Endothelial cell of umbilical vein (primary cell): ENCODE measurements at regions not wholly inside any gene's neighbourhood (a gene's known extent, or its start where the extent isn't known, plus 50 kb on each side); places are given as distances from the start of the nearest gene placed in this dataset.

Source experiments
- BruUV-seq: library from RNA; stranded (reverse); fragments of 400-500 nt; replicated peaks from 2 replicates; lab custom pipeline; 2021; lab: Mats Ljungman, UMichigan
- CTCF ChIA-PET: fragments of 300-600, 350-600 bp; sonication (Branson Sonifier 250); formaldehyde crosslinking; loops from one replicate; lab custom pipeline; 2021; ENCODE audit warnings: antibody characterized with exemption, inconsistent platforms; lab: Charles Lee
- POLR2A ChIA-PET: fragments of 300-600, 350-600 bp; sonication (Branson Sonifier 250); formaldehyde crosslinking; loops from one replicate; lab custom pipeline; 2021; ENCODE audit warnings: antibody characterized with exemption, inconsistent platforms; lab: Charles Lee
- DNase-seq: peaks from one replicate; pipeline ENCODE4 v3.0.0-alpha.2; 2011; ENCODE audit warnings: low read depth, low spot score
- FAIRE-seq: peaks from 2 replicates; lab custom pipeline; 2011; peaks lifted over from hg19 to GRCh38; lab: Jason Lieb, UNC
- H2AFZ ChIP-seq: 2 replicates; pipeline ENCODE4 v1.6.0; 2012; ENCODE audit warnings: low read depth, low read length, control low read depth, inconsistent platforms
- H3K27ac ChIP-seq: 2 replicates; pipeline ENCODE4 v1.5.1; 2011; ENCODE audit warnings: low read depth, mild to moderate bottlenecking, control low read depth, low read length, moderate library complexity; ENCODE audit not compliant: insufficient read depth
- H3K27me3 ChIP-seq, 2 experiments: 2 replicates each; pipeline versions ENCODE4 v1.6.0 to v1.6.1; 2011; ENCODE audit warnings: low read length in 2 of 2, mixed read lengths in 1 of 2; ENCODE audit not compliant: control insufficient read depth in 2 of 2, insufficient read depth in 2 of 2
- H3K36me3 ChIP-seq, 2 experiments: 2 replicates in 1 of 2; 3 replicates in 1 of 2; pipeline ENCODE4 v1.5.1; 2011; ENCODE audit warnings: low read length in 2 of 2, mild to moderate bottlenecking in 1 of 2, moderate library complexity in 1 of 2; ENCODE audit not compliant: control insufficient read depth in 2 of 2, insufficient read depth in 2 of 2; ENCODE audit errors: extremely low read depth in 1 of 2
- H3K4me1 ChIP-seq: 3 replicates; pipeline ENCODE4 v1.5.1; 2011; ENCODE audit warnings: mild to moderate bottlenecking, low read length; ENCODE audit not compliant: control insufficient read depth, insufficient read depth; ENCODE audit errors: extremely low read depth
- H3K4me2 ChIP-seq: 2 replicates; pipeline ENCODE4 v1.6.1; 2011; ENCODE audit warnings: low read length, control low read depth, mixed read lengths; ENCODE audit not compliant: insufficient read depth
- H3K4me3 ChIP-seq, 3 experiments: fragments of 200-600 bp in 1 of 3; sonication (generic), shearing (Covaris generic) in 1 of 3; replicated peaks in 1 of 3; 2 replicates each; pipeline ENCODE4 v1.5.1; 2011 to 2016; ENCODE audit warnings: control low read depth in 3 of 3, low read length in 3 of 3, mild to moderate bottlenecking in 2 of 3, inconsistent platforms in 1 of 3, low read depth in 1 of 3, moderate library complexity in 1 of 3; ENCODE audit not compliant: insufficient read depth in 1 of 3
- H3K79me2 ChIP-seq: 2 replicates; pipeline ENCODE4 v1.6.0; 2012; ENCODE audit warnings: low read length, inconsistent platforms; ENCODE audit not compliant: control insufficient read depth, insufficient read depth
- H3K9ac ChIP-seq: replicated peaks from 2 replicates; pipeline ENCODE3; 2011; ENCODE audit warnings: low read length, control low read depth; ENCODE audit not compliant: insufficient read depth; ENCODE audit errors: extremely low read depth
- H3K9me1 ChIP-seq: replicated peaks from 3 replicates; pipeline ENCODE4 v1.6.0; 2011; ENCODE audit warnings: mild to moderate bottlenecking, low read length; ENCODE audit not compliant: control insufficient read depth, insufficient read depth; ENCODE audit errors: extremely low read depth
- H3K9me3 ChIP-seq: replicated peaks from 2 replicates; pipeline ENCODE4 v1.5.1; 2012; ENCODE audit warnings: low read length, inconsistent platforms; ENCODE audit not compliant: control insufficient read depth, insufficient read depth
- H4K20me1 ChIP-seq: replicated peaks from 2 replicates; pipeline ENCODE3; 2011; ENCODE audit warnings: mild to moderate bottlenecking, low read length; ENCODE audit not compliant: control insufficient read depth, insufficient read depth; ENCODE audit errors: extremely low read depth
- CTCF ChIP-seq, 2 donors: IDR thresholded peaks; 1 replicate in 1 of 2; 2 replicates in 1 of 2; pipeline ENCODE4 v1.5.1; 2011; ENCODE audit warnings: low read length in 2 of 2, mild to moderate bottlenecking in 2 of 2, moderate library complexity in 2 of 2, control low read depth in 1 of 2, inconsistent platforms in 1 of 2, low read depth in 1 of 2; ENCODE audit not compliant: insufficient read depth in 1 of 2; ENCODE audit errors: extremely low read depth in 1 of 2
- EZH2 ChIP-seq: IDR thresholded peaks from 2 replicates; pipeline ENCODE4 v1.6.1; 2012; ENCODE audit warnings: borderline replicate concordance, low read depth, mild to moderate bottlenecking, moderate library complexity, low read length, inconsistent platforms; ENCODE audit not compliant: severe bottlenecking
- FOS ChIP-seq: IDR thresholded peaks from 2 replicates; pipeline ENCODE4 v1.6.1; 2011; ENCODE audit warnings: mild to moderate bottlenecking, low read length, moderate library complexity, borderline replicate concordance; ENCODE audit not compliant: insufficient read depth
- GATA2 ChIP-seq: IDR thresholded peaks from 2 replicates; pipeline ENCODE4 v1.7.0; 2011; ENCODE audit warnings: low read depth, mild to moderate bottlenecking, moderate library complexity, mixed read lengths, low read length; ENCODE audit not compliant: insufficient read length, insufficient read depth
- JUN ChIP-seq: IDR thresholded peaks from 2 replicates; pipeline ENCODE4 v1.6.1; 2011; ENCODE audit warnings: borderline replicate concordance, low read depth; ENCODE audit not compliant: insufficient read length, insufficient read depth
- MAX ChIP-seq: IDR thresholded peaks from 2 replicates; pipeline ENCODE4 v1.6.1; 2011; ENCODE audit not compliant: insufficient read depth, insufficient read length
- MYC ChIP-seq: IDR thresholded peaks from one replicate; pipeline ENCODE4 v1.6.1; 2011; ENCODE audit warnings: mild to moderate bottlenecking, low read depth, low read length
- POLR2A ChIP-seq: IDR thresholded peaks from 2 replicates; pipeline ENCODE4 v1.6.1; 2012; ENCODE audit warnings: low read depth, mild to moderate bottlenecking, control low read depth, low read length
- POLR2AphosphoS5 ChIP-seq: IDR thresholded peaks from 2 replicates; pipeline ENCODE4 v1.6.1; 2012; ENCODE audit warnings: low read depth, mild to moderate bottlenecking, control low read depth, low read length, moderate library complexity; ENCODE audit not compliant: insufficient read depth
- dilution Hi-C: fragments of 300-500 bp; cut with MboI; formaldehyde crosslinking; loops from one replicate; pipeline ENCODE4 v1.15.0; 2019; ENCODE audit warnings: low sequenced_read_pairs; ENCODE audit not compliant: extremely low pct_ligation_motif_present
- intact Hi-C: fragments of 100-400 bp; cut with micrococcal nuclease; formaldehyde crosslinking; loops from one replicate; pipeline ENCODE4 v1.10.0; 2022

- intact Hi-C loops = no loop called here
- no peak for FAIRE-seq
These were observed 609.5 kb upstream of the CDH4 start for GRCh38 chr20:60642541-60642940.

More at GRCh38 chr20:60642541-60642940, 609.5 kb upstream of the CDH4 start:
- TF ChIP-seq EZH2 (no peak), MYC (no peak), POLR2AphosphoS5 (no peak), FOS (no peak), JUN (no peak), POLR2A (no peak), GATA2 (no peak), CTCF (IDR thresholded peaks at IDR 0.05; ENCODE audit: extremely low read depth in 1 of 2, insufficient read depth in 1 of 2, low read depth in 1 of 2, low read length in 2 of 2) (no peak), MAX (no peak)
- no peak overlapping the region for H3K4me2 ChIP-seq
- H3K4me3 ChIP-seq = no peak overlapping the region
- DNase-seq = no peak
- H3K4me1 ChIP-seq = no peaks in the 10 kb centered on the region
- peaks cover 12% of the 10 kb centered on the region for H3K9me3 ChIP-seq
- BruUV-seq = no TSS peak
- ChIA-PET POLR2A (no interaction called here), CTCF (no interaction called here)
- H3K27me3 ChIP-seq = no peaks in the 10 kb centered on the region
- no peaks in the 10 kb centered on the region for H3K79me2 ChIP-seq
- no peaks in the 10 kb centered on the region for H4K20me1 ChIP-seq
- H3K9me1 ChIP-seq = no peaks in the 10 kb centered on the region
- no peak overlapping the region for H3K27ac ChIP-seq
- no peaks in the 10 kb centered on the region for H3K36me3 ChIP-seq
- dilution Hi-C loops = no loop called here
- no peak overlapping the region for H2AFZ ChIP-seq
- no peak overlapping the region for H3K9ac ChIP-seq
